GM23338 (cell line): ENCODE measurements at regions not wholly inside any gene's neighbourhood (a gene's known extent, or its start where the extent isn't known, plus 50 kb on each side); places are given as distances from the start of the nearest gene placed in this dataset.

Experiments
- ATAC-seq: fragments of 200-7000 bp; cut with Tn5 transposase; 3 replicates; pipeline ENCODE4 v1.9.1; 2020
- DNase-seq: peaks from one replicate; pipeline ENCODE4 v3.0.0-alpha.2; 2015; ENCODE audit warnings: low spot score
- H2AFZ ChIP-seq: fragments of 200-600 bp; sonication (generic); 2 replicates; pipeline ENCODE4 v1.8.0; 2016; ENCODE audit warnings: antibody characterized with exemption, mild to moderate bottlenecking, moderate library complexity
- H3F3A ChIP-seq: fragments of 200-600 bp; sonication (generic); replicated peaks from 2 replicates; pipeline ENCODE4 v1.8.0; 2017; ENCODE audit warnings: antibody characterized with exemption, mixed run types, low read depth
- H3K27ac ChIP-seq: fragments of 200-600 bp; sonication (generic); 2 replicates; pipeline ENCODE4 v1.6.1; 2016; ENCODE audit warnings: low read depth
- H3K27me3 ChIP-seq: fragments of 200-600 bp; sonication (generic); 2 replicates; pipeline ENCODE4 v1.8.0; 2016; ENCODE audit warnings: mild to moderate bottlenecking, mixed run types, moderate library complexity; ENCODE audit not compliant: insufficient read depth
- H3K36me3 ChIP-seq: fragments of 200-600 bp; sonication (generic); 2 replicates; pipeline ENCODE4 v1.8.0; 2016; ENCODE audit warnings: mild to moderate bottlenecking; ENCODE audit not compliant: insufficient read depth
- H3K4me1 ChIP-seq: fragments of 200-600 bp; sonication (generic); 2 replicates; pipeline ENCODE4 v1.8.0; 2016; ENCODE audit warnings: mild to moderate bottlenecking, moderate library complexity; ENCODE audit not compliant: insufficient read depth
- H3K4me2 ChIP-seq: fragments of 200-600 bp; sonication (generic); 2 replicates; pipeline ENCODE4 v1.7.1; 2017; ENCODE audit warnings: mixed run types
- H3K4me3 ChIP-seq: fragments of 200-600 bp; sonication (generic); 2 replicates; pipeline ENCODE4 v1.6.1; 2016; ENCODE audit warnings: mixed run types
- H3K79me2 ChIP-seq: fragments of 200-600 bp; sonication (generic); replicated peaks from 2 replicates; pipeline ENCODE4 v1.8.0; 2017; ENCODE audit warnings: mild to moderate bottlenecking; ENCODE audit not compliant: insufficient read depth
- H3K9me2 ChIP-seq: fragments of 200-600 bp; sonication (generic); 2 replicates; pipeline ENCODE4 v1.8.0; 2017; ENCODE audit not compliant: insufficient read depth
- H4K20me1 ChIP-seq: fragments of 200-600 bp; sonication (generic); replicated peaks from 2 replicates; pipeline ENCODE4 v1.8.0; 2017; ENCODE audit warnings: mild to moderate bottlenecking; ENCODE audit not compliant: insufficient read depth
- H3K27ac Mint-ChIP-seq: 2 replicates; pipeline ENCODE4 v1.8.0; 2020; ENCODE audit warnings: inconsistent platforms, mild to moderate bottlenecking, moderate library complexity, mixed read lengths
- H3K27me3 Mint-ChIP-seq: 3 replicates; pipeline ENCODE4 v1.8.0; 2022; ENCODE audit warnings: low read depth, mild to moderate bottlenecking, moderate library complexity, mixed read lengths, inconsistent platforms; ENCODE audit not compliant: insufficient read depth, poor library complexity
- H3K36me3 Mint-ChIP-seq: 3 replicates; pipeline ENCODE4 v1.8.0; 2021; ENCODE audit warnings: low read depth, mild to moderate bottlenecking, inconsistent platforms, moderate library complexity, mixed read lengths
- H3K4me1 Mint-ChIP-seq: 3 replicates; pipeline ENCODE4 v1.8.0; 2020; ENCODE audit warnings: mild to moderate bottlenecking, inconsistent platforms, mixed read lengths
- H3K4me3 Mint-ChIP-seq: 3 replicates; pipeline ENCODE4 v1.8.0; 2021; ENCODE audit warnings: moderate library complexity, mild to moderate bottlenecking, inconsistent platforms, mixed read lengths
- H3K9me3 Mint-ChIP-seq: 3 replicates; pipeline ENCODE4 v1.8.0; 2020; ENCODE audit warnings: moderate library complexity, mild to moderate bottlenecking, inconsistent platforms, mixed read lengths
- EZH2 ChIP-seq: fragments of 200-600 bp; sonication (generic); IDR thresholded peaks from one replicate; pipeline ENCODE4 v1.8.0; 2017; ENCODE audit warnings: antibody characterized with exemption, mild to moderate bottlenecking, low read depth; ENCODE audit not compliant: unreplicated experiment
- EZH2phosphoT487 ChIP-seq: fragments of 200-600 bp; sonication (generic); IDR thresholded peaks from one replicate; pipeline ENCODE4 v1.8.1; 2018; ENCODE audit warnings: antibody characterized with exemption; ENCODE audit not compliant: unreplicated experiment
- NANOG ChIP-seq: IDR thresholded peaks from 2 replicates; pipeline ENCODE4 v1.6.1; 2016; ENCODE audit warnings: antibody characterized with exemption, borderline replicate concordance
- POLR2AphosphoS5 ChIP-seq: IDR thresholded peaks from 2 replicates; pipeline ENCODE4 v1.6.1; 2016; ENCODE audit warnings: antibody characterized with exemption, low read depth
- STAT1 ChIP-seq: IDR thresholded peaks from one replicate; pipeline ENCODE4 v1.6.1; 2016; ENCODE audit warnings: antibody characterized with exemption; ENCODE audit not compliant: unreplicated experiment
- TF ChIP-seq, protein P1 (sequence below), 2 experiments: fragments of 200-600 bp in 1 of 2; sonication (generic) in 1 of 2; conservative IDR thresholded peaks; 2 replicates each; pipeline versions ENCODE4 v1.5.1 to v1.6.1; 2016 to 2017; ENCODE audit warnings: antibody characterized with exemption in 2 of 2, low read depth in 2 of 2, mild to moderate bottlenecking in 2 of 2, moderate library complexity in 1 of 2
- TF ChIP-seq, protein P2 (sequence below): IDR thresholded peaks from one replicate; pipeline ENCODE4 v1.6.1; 2018; ENCODE audit warnings: antibody characterized with exemption; ENCODE audit not compliant: unreplicated experiment
- TF ChIP-seq, protein P3 (sequence below): IDR thresholded peaks from 2 replicates; pipeline ENCODE4 v1.6.1; 2016; ENCODE audit warnings: antibody characterized with exemption
- TF ChIP-seq, protein P4 (sequence below): fragments of 250-450 bp; sonication (Bioruptor Pico); IDR thresholded peaks from 2 replicates; pipeline ENCODE4 v1.5.0; 2020; ENCODE audit warnings: mild to moderate bottlenecking, moderate library complexity

DNA sequence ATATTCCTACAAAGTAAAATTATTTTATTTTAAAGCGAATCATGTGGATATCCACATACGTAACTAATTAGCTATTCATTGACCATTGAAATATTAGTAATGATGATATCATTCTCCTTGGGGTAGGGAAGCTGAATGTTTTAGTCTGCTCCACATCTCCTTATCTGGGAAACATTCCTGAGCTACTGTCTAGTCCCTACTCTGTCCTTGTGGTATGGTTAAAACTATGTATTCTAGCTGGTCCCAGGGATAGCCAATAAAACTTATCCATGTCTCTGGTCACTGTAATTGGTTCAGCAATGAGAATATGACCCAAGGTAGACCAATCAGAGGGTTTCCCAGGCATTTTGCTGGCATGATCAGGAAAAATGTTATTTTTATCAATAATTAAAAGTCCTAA lies 76.0 kb upstream of the DAP start (continued):
- TF ChIP-seq, protein P1, sequence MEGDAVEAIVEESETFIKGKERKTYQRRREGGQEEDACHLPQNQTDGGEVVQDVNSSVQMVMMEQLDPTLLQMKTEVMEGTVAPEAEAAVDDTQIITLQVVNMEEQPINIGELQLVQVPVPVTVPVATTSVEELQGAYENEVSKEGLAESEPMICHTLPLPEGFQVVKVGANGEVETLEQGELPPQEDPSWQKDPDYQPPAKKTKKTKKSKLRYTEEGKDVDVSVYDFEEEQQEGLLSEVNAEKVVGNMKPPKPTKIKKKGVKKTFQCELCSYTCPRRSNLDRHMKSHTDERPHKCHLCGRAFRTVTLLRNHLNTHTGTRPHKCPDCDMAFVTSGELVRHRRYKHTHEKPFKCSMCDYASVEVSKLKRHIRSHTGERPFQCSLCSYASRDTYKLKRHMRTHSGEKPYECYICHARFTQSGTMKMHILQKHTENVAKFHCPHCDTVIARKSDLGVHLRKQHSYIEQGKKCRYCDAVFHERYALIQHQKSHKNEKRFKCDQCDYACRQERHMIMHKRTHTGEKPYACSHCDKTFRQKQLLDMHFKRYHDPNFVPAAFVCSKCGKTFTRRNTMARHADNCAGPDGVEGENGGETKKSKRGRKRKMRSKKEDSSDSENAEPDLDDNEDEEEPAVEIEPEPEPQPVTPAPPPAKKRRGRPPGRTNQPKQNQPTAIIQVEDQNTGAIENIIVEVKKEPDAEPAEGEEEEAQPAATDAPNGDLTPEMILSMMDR (conservative IDR thresholded peaks at IDR 0.05; ENCODE audit: low read depth in 2 of 2), result no peak
- TF ChIP-seq, protein P2, sequence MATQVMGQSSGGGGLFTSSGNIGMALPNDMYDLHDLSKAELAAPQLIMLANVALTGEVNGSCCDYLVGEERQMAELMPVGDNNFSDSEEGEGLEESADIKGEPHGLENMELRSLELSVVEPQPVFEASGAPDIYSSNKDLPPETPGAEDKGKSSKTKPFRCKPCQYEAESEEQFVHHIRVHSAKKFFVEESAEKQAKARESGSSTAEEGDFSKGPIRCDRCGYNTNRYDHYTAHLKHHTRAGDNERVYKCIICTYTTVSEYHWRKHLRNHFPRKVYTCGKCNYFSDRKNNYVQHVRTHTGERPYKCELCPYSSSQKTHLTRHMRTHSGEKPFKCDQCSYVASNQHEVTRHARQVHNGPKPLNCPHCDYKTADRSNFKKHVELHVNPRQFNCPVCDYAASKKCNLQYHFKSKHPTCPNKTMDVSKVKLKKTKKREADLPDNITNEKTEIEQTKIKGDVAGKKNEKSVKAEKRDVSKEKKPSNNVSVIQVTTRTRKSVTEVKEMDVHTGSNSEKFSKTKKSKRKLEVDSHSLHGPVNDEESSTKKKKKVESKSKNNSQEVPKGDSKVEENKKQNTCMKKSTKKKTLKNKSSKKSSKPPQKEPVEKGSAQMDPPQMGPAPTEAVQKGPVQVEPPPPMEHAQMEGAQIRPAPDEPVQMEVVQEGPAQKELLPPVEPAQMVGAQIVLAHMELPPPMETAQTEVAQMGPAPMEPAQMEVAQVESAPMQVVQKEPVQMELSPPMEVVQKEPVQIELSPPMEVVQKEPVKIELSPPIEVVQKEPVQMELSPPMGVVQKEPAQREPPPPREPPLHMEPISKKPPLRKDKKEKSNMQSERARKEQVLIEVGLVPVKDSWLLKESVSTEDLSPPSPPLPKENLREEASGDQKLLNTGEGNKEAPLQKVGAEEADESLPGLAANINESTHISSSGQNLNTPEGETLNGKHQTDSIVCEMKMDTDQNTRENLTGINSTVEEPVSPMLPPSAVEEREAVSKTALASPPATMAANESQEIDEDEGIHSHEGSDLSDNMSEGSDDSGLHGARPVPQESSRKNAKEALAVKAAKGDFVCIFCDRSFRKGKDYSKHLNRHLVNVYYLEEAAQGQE, result no peak

DNA sequence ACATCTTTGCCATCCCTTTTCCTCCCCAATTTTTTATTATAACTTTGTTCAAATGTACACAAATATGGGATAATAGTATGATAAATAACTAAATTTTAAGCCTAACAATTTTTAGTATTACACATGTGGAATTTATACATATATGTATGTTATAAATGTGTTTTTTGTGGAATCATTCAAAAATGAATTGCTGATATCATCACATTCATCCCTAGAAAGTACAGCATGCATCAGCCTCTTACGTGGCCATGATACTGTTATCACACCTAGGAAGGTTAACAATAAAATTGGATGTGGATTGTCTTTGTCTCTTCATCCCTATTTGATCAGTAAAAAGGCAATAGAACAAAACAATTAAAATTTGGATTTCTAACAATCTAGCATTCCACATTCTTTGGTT lies 73.7 kb upstream of the DAP start:
- no peaks in the 10 kb centered on the region for H4K20me1 ChIP-seq
- H3K79me2 ChIP-seq, result no peaks in the 10 kb centered on the region
- H3K4me1 Mint-ChIP-seq, result peaks cover 3% of the 10 kb centered on the region; the same call in 2 of the 3 replicates
- no peaks in the 10 kb centered on the region for H3K27me3 ChIP-seq
- DNase-seq, result no peak
- no peak overlapping the region for H2AFZ ChIP-seq
- H3K4me3 ChIP-seq, result no peak overlapping the region
- H3K27me3 Mint-ChIP-seq, result peaks cover 2% of the 10 kb centered on the region
- H3K27ac ChIP-seq, result no peak overlapping the region
- no peak overlapping the region for H3K4me3 Mint-ChIP-seq
- no peaks in the 10 kb centered on the region for H3F3A ChIP-seq
- no peak overlapping the region for H3K4me2 ChIP-seq
- H3K36me3 ChIP-seq, result no peaks in the 10 kb centered on the region
- ATAC-seq, result no peak
- no peaks in the 10 kb centered on the region for H3K36me3 Mint-ChIP-seq
- H3K9me3 Mint-ChIP-seq, result no peaks in the 10 kb centered on the region
- H3K27ac Mint-ChIP-seq, result no peak overlapping the region
- H3K9me2 ChIP-seq, result peaks cover 7% of the 10 kb centered on the region; the same call in 1 of the 2 replicates
- H3K4me1 ChIP-seq, result no peaks in the 10 kb centered on the region
- TF ChIP-seq POLR2AphosphoS5 (no peak), EZH2phosphoT487 (no peak), NANOG (no peak), STAT1 (no peak), EZH2 (no peak)
- TF ChIP-seq, protein P3, sequence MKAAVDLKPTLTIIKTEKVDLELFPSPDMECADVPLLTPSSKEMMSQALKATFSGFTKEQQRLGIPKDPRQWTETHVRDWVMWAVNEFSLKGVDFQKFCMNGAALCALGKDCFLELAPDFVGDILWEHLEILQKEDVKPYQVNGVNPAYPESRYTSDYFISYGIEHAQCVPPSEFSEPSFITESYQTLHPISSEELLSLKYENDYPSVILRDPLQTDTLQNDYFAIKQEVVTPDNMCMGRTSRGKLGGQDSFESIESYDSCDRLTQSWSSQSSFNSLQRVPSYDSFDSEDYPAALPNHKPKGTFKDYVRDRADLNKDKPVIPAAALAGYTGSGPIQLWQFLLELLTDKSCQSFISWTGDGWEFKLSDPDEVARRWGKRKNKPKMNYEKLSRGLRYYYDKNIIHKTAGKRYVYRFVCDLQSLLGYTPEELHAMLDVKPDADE, result no peak
- TF ChIP-seq, protein P4, sequence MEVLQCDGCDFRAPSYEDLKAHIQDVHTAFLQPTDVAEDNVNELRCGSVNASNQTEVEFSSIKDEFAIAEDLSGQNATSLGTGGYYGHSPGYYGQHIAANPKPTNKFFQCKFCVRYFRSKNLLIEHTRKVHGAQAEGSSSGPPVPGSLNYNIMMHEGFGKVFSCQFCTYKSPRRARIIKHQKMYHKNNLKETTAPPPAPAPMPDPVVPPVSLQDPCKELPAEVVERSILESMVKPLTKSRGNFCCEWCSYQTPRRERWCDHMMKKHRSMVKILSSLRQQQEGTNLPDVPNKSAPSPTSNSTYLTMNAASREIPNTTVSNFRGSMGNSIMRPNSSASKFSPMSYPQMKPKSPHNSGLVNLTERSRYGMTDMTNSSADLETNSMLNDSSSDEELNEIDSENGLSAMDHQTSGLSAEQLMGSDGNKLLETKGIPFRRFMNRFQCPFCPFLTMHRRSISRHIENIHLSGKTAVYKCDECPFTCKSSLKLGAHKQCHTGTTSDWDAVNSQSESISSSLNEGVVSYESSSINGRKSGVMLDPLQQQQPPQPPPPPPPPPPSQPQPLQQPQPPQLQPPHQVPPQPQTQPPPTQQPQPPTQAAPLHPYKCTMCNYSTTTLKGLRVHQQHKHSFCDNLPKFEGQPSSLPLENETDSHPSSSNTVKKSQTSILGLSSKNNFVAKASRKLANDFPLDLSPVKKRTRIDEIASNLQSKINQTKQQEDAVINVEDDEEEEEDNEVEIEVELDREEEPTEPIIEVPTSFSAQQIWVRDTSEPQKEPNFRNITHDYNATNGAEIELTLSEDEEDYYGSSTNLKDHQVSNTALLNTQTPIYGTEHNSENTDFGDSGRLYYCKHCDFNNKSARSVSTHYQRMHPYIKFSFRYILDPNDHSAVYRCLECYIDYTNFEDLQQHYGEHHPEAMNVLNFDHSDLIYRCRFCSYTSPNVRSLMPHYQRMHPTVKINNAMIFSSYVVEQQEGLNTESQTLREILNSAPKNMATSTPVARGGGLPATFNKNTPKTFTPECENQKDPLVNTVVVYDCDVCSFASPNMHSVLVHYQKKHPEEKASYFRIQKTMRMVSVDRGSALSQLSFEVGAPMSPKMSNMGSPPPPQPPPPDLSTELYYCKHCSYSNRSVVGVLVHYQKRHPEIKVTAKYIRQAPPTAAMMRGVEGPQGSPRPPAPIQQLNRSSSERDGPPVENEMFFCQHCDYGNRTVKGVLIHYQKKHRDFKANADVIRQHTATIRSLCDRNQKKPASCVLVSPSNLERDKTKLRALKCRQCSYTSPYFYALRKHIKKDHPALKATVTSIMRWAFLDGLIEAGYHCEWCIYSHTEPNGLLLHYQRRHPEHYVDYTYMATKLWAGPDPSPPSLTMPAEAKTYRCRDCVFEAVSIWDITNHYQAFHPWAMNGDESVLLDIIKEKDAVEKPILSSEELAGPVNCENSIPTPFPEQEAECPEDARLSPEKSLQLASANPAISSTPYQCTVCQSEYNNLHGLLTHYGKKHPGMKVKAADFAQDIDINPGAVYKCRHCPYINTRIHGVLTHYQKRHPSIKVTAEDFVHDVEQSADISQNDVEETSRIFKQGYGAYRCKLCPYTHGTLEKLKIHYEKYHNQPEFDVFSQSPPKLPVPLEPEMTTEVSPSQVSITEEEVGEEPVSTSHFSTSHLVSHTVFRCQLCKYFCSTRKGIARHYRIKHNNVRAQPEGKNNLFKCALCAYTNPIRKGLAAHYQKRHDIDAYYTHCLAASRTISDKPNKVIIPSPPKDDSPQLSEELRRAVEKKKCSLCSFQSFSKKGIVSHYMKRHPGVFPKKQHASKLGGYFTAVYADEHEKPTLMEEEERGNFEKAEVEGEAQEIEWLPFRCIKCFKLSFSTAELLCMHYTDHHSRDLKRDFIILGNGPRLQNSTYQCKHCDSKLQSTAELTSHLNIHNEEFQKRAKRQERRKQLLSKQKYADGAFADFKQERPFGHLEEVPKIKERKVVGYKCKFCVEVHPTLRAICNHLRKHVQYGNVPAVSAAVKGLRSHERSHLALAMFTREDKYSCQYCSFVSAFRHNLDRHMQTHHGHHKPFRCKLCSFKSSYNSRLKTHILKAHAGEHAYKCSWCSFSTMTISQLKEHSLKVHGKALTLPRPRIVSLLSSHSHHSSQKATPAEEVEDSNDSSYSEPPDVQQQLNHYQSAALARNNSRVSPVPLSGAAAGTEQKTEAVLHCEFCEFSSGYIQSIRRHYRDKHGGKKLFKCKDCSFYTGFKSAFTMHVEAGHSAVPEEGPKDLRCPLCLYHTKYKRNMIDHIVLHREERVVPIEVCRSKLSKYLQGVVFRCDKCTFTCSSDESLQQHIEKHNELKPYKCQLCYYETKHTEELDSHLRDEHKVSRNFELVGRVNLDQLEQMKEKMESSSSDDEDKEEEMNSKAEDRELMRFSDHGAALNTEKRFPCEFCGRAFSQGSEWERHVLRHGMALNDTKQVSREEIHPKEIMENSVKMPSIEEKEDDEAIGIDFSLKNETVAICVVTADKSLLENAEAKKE (CRISPR knock-in tag), result no peak
- TF ChIP-seq, protein P2, result no peak
